Motor neuron (in vitro differentiated cells): ENCODE measurements at regions not wholly inside any gene's neighbourhood (a gene's known extent, or its start where the extent isn't known, plus 50 kb on each side); places are given as distances from the start of the nearest gene placed in this dataset.

Experiments
- ATAC-seq, 8 experiments: fragments of 200-7000 bp; cut with Tn5 transposase; replicated peaks in 6 of 8; 2 replicates each; pipeline ENCODE4 v1.8.0; 2021; ENCODE audit warnings: mild to moderate bottlenecking in 8 of 8, moderate library complexity in 8 of 8
- H3K27ac ChIP-seq, 2 donors: fragments of 250-450 bp; sonication (Bioruptor Pico); 2 replicates each; pipeline ENCODE4 v1.9.0; 2021; ENCODE audit warnings: antibody characterized with exemption in 2 of 2, mild to moderate bottlenecking in 2 of 2, moderate library complexity in 1 of 2
- H3K4me1 ChIP-seq, 2 donors: fragments of 250-450 bp; sonication (Bioruptor Pico); replicated peaks in 1 of 2; 2 replicates each; pipeline ENCODE4 v1.6.1; 2021; ENCODE audit warnings: antibody characterized with exemption in 2 of 2, mild to moderate bottlenecking in 2 of 2, moderate library complexity in 1 of 2
- H3K4me3 ChIP-seq, 5 donors: fragments of 250-450 bp; sonication (Bioruptor Pico); 2 replicates each; pipeline ENCODE4 v1.9.0; 2021; ENCODE audit warnings: antibody characterized with exemption in 5 of 5, mild to moderate bottlenecking in 5 of 5, moderate library complexity in 4 of 5
- WGBS, 10 experiments: fragments of 450-650 bp; shearing (Covaris generic); methylation state at CpG; one replicate each; pipeline ENCODE4 v1.0.0; 2022; 5-methylcytosine and 5-hydroxymethylcytosine counted together
- in situ Hi-C, 9 experiments: fragments of 400-800 bp; cut with MboI; loops; one replicate each; pipeline ENCODE4 v1.15.0; 2021; ENCODE audit warnings: low sequenced_read_pairs in 9 of 9, low pct_unique_long_range_greater_than_20kb in 2 of 9; ENCODE audit not compliant: unreplicated experiment in 9 of 9

DNA sequence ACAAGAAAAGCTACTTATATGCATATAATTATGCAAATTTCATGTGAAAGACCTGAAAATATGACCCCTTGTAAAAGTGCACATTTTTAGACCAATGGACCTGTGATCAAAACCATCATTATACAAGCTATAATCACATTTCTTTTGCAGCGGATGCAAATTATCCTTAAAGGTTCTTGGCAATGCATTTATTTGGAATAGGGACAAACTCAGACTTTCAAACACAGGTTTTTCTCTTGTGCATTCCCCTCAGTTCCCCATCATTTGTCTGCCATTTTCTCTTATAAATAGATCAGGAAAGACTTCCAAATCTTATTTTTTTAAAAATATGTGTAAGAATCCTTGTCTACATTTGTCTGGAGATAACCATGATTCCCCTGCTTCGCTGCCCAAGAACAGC is 954.2 kb upstream of the NRXN1 start:
- H3K4me3 ChIP-seq, result no peak overlapping the region
- in situ Hi-C loops, result no loop called here
- no peaks in the 10 kb centered on the region for H3K4me1 ChIP-seq
- no peak overlapping the region for H3K27ac ChIP-seq
- WGBS, 10 experiments, result 6 to 100% (median 88%) methylated on average over 1 to 2 of the region's 2 CpGs
- ATAC-seq, result no peak

DNA sequence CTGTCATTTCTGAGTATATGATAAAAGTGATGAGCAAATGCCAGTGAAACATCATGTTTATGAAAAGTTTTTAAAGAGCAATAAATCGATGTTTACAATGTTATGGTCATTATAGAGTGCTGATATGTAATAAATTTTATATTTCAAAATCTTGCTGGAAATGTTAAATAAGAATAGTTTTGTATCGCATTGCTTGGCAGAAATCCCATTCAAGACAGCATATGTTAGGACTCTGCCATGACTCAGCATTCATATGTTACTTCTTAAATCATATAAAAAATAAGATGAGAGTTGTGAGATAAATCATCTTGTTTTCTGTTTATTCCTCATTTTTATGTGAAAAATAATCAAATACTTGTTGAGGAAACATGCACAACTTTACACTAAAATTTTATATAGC is 949.9 kb upstream of the NRXN1 start:
- ATAC-seq, result no peak
- 0 to 100% (median 53%) methylated on average over 1 to 2 of the region's 2 CpGs; no CpG with 5 or more reads in 2 of the 10 experiments for WGBS, 10 experiments
- in situ Hi-C loops, result no loop called here

DNA sequence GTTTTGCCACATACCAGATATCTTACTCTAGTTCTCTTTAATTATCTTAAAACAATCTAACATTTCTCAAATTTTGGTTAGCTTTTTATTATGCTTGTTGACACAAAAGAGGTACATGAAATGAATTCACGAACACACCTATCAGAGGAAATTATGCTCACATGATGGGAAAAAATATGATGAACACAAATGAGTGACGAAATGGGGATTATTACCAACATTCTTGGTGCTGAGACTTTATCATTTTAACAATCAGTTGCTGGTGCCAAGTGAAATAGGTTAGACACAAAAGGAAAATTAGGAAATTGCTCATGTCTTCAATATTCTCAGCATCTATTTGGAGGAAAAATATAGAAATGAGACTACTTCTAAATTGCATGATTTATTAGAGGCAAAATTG is 944.7 kb upstream of the NRXN1 start:
- in situ Hi-C loops, result no loop called here
- Histone ChIP-seq H3K27ac (no peak overlapping the region), H3K4me3 (no peak overlapping the region), H3K4me1 (no peaks in the 10 kb centered on the region)
- ATAC-seq, result no peak
- 0 to 94% (median 79%) methylated on average over 1 to 2 of the region's 2 CpGs for WGBS, 10 experiments

More for the DNA sequence above, 949.9 kb upstream of the NRXN1 start:
- Histone ChIP-seq H3K4me1 (no peaks in the 10 kb centered on the region), H3K4me3 (no peak overlapping the region), H3K27ac (no peak overlapping the region)

DNA sequence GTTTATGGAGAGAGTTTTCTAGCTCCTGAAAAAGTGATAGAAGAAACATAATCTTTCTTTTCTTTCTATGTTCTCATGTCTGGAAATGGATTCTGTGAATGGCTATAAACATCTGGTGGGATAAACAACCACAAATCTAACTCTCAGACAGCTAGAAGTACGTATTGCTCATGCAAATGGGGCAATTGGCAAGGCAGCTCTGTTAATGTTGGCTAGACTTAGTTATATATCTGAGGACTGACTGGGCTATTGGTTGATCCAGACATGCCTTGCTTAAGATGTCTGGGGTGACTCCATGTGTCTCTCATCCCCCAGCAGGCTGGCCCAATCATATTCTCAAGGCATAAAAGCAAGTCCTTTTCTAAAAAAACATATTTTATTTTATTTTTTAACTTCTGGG is 939.2 kb upstream of the NRXN1 start:
- in situ Hi-C loops, result no loop called here
- Histone ChIP-seq H3K4me3 (no peak overlapping the region), H3K27ac (no peak overlapping the region), H3K4me1 (no peaks in the 10 kb centered on the region)
- 0 to 86% (median 56%) methylated on average over 1 of the region's 1 CpG; no CpG with 5 or more reads in 4 of the 10 experiments for WGBS, 10 experiments
- ATAC-seq, result no peak

DNA sequence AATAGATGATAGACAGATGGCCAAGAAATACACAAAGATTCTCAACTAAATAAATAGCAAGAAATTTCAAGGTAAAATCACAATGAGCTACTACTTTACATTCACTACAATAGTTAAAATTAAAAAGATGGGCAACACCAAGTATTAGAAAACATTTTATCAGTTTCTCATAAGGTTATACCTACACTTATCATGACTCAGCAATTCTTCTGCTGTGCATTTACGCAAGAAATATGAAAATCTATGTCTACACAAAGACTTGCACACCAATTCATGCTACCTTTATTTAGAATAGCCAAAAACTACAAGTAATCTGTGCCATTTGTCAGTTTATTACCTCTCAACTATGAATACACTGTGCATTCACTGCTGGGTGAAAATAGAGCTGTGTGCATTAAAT is 937.4 kb upstream of the NRXN1 start:
- in situ Hi-C loops, result no loop called here
- 0 to 78% (median 35%) methylated on average over 1 of the region's 1 CpG; no CpG with 5 or more reads in 2 of the 10 experiments for WGBS, 10 experiments
- ATAC-seq, result no peak

DNA sequence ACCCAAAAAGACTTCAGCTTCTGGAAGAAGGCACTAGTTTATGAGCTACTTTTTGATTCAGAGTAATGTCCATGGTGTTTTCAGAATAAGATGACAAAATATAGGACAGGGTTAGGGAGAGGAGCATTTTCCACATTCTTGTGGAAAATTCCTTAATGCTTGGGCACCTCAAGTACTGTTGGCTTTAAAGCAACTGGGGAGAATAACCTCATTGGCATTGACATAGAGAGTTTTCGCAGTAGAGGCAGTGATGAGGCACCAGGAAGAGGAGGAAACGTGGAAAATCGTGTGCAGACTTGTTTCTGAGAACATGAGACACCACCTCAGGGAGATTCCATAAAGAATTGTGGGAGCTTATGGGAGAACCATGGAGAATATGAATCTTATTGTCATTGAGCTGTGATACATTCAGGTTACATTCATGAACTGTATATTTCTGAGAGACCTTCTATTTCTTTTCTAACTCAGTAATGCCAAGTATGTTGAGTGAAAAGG is 929.0 kb upstream of the NRXN1 start:
- WGBS, 10 experiments, result 0 to 100% (median 82%) methylated on average over 1 to 3 of the region's 3 CpGs; no CpG with 5 or more reads in 2 of the 10 experiments
- no peak overlapping the region for H3K4me3 ChIP-seq
- ATAC-seq, result no peak
- in situ Hi-C loops, result no loop called here
- no peaks in the 10 kb centered on the region for H3K4me1 ChIP-seq
- H3K27ac ChIP-seq, result no peak overlapping the region

More for the DNA sequence above, 937.4 kb upstream of the NRXN1 start:
- no peak overlapping the region for H3K27ac ChIP-seq
- no peak overlapping the region for H3K4me3 ChIP-seq
- H3K4me1 ChIP-seq, result no peaks in the 10 kb centered on the region

DNA sequence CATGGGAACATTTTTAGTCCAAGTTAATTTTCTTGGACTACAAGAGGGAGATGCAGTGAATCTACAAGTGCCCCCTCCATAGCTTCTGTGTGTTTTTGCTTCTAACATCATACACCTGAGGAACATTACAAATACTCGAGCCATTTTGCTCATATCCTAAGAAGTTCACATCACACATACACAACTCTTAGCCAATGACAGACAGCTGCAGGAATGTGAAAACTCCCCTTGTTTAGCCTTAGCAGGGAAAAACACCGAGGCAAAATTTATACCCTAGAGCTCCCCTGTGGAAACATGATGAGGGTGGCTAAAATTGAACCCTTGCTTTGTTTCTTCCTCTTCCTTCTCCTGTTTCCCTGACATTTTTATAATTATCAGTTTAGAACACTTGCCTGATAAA is 928.3 kb upstream of the NRXN1 start:
- H3K4me3 ChIP-seq, result no peak overlapping the region
- in situ Hi-C loops, result no loop called here
- 0 to 95% (median 43%) methylated on average over 1 to 2 of the region's 2 CpGs; no CpG with 5 or more reads in 3 of the 10 experiments for WGBS, 10 experiments

DNA sequence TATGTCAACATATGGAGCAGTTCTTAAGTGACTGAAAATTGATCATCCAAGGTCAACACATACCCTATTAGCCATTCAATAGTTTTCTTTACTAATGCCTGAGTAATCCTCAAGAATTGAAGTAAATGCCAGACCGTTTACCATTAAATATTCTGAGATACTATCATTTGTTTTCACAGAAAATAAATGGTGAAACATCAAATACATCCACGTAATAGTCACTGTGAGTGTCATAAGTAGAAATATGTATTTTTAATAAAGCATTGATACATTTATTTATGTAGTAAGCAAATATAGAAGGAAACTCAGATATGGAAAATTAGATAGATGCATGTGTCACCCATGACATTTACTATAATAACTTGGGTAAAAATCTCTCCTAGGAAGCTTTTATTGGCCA is 927.8 kb upstream of the NRXN1 start:
- no peak for ATAC-seq
- WGBS, 10 experiments, result 0 to 77% (median 40%) methylated on average over 1 to 2 of the region's 2 CpGs; no CpG with 5 or more reads in 1 of the 10 experiments

More for the DNA sequence above, 928.3 kb upstream of the NRXN1 start:
- no peak for ATAC-seq
- H3K4me1 ChIP-seq, result no peaks in the 10 kb centered on the region
- H3K27ac ChIP-seq, result no peak overlapping the region

DNA sequence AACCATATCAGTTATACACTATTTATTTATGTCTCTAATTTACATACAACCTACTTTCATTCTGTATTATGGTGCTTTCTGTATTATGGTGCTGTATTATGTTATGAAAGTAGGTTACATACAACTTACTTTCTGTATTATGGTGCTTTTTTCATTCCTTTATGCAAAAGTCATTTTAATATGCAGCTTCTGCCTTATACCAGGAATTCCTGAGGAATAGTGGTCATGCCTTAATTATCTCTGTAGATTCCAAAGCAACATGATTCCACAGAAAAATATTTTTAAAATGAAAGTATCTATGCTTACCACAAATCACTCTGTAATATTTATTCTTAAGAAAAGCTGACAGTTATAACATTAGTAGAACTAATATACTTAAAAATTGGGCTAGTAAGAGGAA is 922.0 kb upstream of the NRXN1 start:
- H3K27ac ChIP-seq, result no peak overlapping the region
- ATAC-seq, result no peak

More for the DNA sequence above, 927.8 kb upstream of the NRXN1 start:
- H3K4me3 ChIP-seq, result no peak overlapping the region
- H3K27ac ChIP-seq, result no peak overlapping the region
- no peaks in the 10 kb centered on the region for H3K4me1 ChIP-seq
- in situ Hi-C loops, result no loop called here

DNA sequence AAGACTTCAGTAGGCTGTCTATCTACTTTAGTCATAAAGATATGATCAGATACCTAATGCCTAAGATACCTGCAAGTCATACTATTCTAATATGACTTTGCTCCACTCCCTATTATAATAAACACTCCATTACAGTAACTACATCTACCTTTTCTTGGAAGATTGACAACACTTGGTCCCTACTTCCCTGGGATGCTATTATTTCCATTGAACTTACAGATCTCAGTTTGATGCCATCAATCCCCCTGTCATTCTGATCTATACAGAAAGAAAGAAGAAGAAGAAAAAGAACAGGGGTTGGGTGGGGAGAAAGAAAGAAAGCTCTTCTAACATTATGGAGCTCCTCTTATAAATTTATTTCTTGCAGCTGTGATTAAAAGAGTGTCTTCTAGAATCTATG is 889.1 kb upstream of the NRXN1 start:
- no peak overlapping the region for H3K27ac ChIP-seq
- in situ Hi-C loops, result no loop called here
- no peaks in the 10 kb centered on the region for H3K4me1 ChIP-seq
- H3K4me3 ChIP-seq, result no peak overlapping the region
- ATAC-seq, result no peak

More for the DNA sequence above, 922.0 kb upstream of the NRXN1 start:
- H3K4me3 ChIP-seq, result no peak overlapping the region
- in situ Hi-C loops, result no loop called here
- no peaks in the 10 kb centered on the region for H3K4me1 ChIP-seq

DNA sequence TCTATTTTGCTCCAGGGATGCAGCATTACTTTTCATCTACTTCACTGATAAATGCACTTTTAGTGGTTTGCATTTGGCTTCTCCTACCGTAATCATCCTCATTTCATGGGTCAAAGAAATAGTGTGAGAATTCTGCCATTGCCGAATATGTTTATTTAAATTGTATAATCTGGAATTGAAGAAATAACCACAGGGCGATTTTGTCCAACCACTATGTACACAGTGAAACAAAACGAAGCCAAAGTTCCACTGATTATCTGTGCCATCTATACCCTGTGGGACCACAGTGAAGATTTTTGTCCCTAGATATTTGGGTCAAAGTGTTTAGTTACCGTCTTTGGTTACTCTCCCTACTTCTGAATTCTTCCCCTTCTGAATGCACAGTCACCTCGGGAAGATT is 888.6 kb upstream of the NRXN1 start:
- in situ Hi-C loops, result no loop called here
- 51 to 93% (median 79%) methylated on average over 2 to 6 of the region's 6 CpGs; no CpG with 5 or more reads in 2 of the 10 experiments for WGBS, 10 experiments
- Histone ChIP-seq H3K27ac (no peak overlapping the region), H3K4me3 (no peak overlapping the region), H3K4me1 (no peaks in the 10 kb centered on the region)
- ATAC-seq, result no peak

DNA sequence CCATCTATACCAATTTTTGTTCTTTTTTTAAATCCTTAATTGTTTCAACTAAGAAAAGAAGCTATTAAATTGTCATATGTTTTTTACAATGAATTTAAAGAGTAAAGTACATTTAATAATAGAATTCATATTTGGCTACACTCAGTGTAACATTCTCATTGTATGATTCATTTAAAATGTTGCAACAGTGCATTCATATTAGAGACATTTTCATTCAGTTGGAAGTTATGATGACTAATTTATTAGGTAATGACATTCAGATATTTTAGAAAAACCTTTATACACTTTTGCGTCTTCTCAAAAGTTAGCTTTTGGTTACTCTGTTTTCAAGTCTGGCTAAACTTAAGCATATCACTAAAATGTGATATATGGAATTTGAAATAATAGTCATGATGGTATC is 887.5 kb upstream of the NRXN1 start:
- Histone ChIP-seq H3K4me1 (no peaks in the 10 kb centered on the region), H3K4me3 (no peak overlapping the region), H3K27ac (no peak overlapping the region)
- in situ Hi-C loops, result no loop called here
- 7 to 100% (median 80%) methylated on average over 1 of the region's 1 CpG for WGBS, 10 experiments
- no peak for ATAC-seq

DNA sequence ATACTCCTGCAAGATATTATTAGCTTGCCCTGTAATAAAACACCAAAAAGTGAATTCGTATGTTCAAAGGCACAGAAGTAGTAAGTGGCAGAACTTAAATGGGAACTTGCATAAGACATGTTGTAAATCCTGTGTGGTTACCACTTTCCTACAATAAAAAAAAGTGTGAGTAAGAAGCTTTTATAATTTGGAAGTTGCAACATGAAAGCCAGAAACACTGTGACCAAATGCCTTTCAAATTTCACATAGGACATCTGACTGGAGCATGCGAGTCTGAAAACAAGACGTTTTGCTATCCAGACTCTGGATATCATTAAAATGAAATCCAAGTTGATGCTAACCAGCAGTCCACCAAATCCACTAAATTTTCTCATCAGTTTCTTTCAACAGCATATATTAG is 886.2 kb upstream of the NRXN1 start:
- Histone ChIP-seq H3K27ac (no peak overlapping the region), H3K4me3 (no peak overlapping the region), H3K4me1 (no peaks in the 10 kb centered on the region)
- in situ Hi-C loops, result no loop called here
- 0 to 100% (median 84%) methylated on average over 1 to 3 of the region's 3 CpGs; no CpG with 5 or more reads in 1 of the 10 experiments for WGBS, 10 experiments
- no peak for ATAC-seq

DNA sequence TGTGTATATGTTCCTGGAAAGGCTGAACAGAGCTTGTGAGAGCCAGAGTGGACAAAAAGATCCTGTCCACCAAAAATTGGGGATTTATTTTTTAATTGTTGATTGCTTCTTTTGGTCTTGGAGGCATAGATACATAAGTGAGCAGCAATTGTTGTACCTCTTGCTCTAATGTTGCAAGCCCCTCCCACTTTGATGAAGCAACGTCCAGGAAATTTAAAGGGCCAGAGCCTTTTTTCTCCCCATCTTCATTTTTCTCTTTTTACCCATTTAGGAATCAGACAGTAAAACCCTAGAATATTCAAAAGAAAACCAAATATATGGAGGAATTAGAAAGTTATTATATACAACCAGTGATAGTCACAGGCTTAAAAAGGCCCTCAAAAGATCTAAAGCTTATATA is 871.8 kb upstream of the NRXN1 start:
- no peak for ATAC-seq
- in situ Hi-C loops, result no loop called here
- WGBS, 10 experiments, result 0 to 40% (median 17%) methylated on average over 1 of the region's 1 CpG; no CpG with 5 or more reads in 5 of the 10 experiments

More for the DNA sequence above, 871.8 kb upstream of the NRXN1 start:
- H3K4me3 ChIP-seq, result no peak overlapping the region
- H3K4me1 ChIP-seq, result peaks cover 0 to 10% of the 10 kb centered on the region in 2 donors
- no peak overlapping the region for H3K27ac ChIP-seq
